Mesendoderm (in vitro differentiated cells): ENCODE measurements at regions not wholly inside any gene's neighbourhood (a gene's known extent, or its start where the extent isn't known, plus 50 kb on each side); places are given as distances from the start of the nearest gene placed in this dataset.
A peak's percentile ranks its signal among the peaks of the same experiment; 100 is the strongest.

Experiments used
- DNase-seq: peaks from one replicate; pipeline ENCODE4 v3.0.0; 2013
- H2AK5ac ChIP-seq: 2 replicates; pipeline ENCODE4 v1.6.1; 2013; ENCODE audit warnings: low read length, inconsistent platforms
- H2BK120ac ChIP-seq: 2 replicates; pipeline ENCODE4 v1.6.1; 2013; ENCODE audit warnings: low read depth, mild to moderate bottlenecking, low read length, moderate library complexity, mixed read lengths
- H2BK15ac ChIP-seq: replicated peaks from 2 replicates; pipeline ENCODE4 v1.6.1; 2013; ENCODE audit warnings: low read depth, mild to moderate bottlenecking, moderate library complexity
- H2BK5ac ChIP-seq: 2 replicates; pipeline ENCODE4 v1.6.1; 2013; ENCODE audit warnings: low read length, inconsistent platforms
- H3K18ac ChIP-seq: 2 replicates; pipeline ENCODE4 v1.6.1; 2013; ENCODE audit warnings: mild to moderate bottlenecking, low read length, mixed read lengths
- H3K23ac ChIP-seq: one replicate; pipeline ENCODE4 v1.6.1; 2013; ENCODE audit warnings: low read length
- H3K27ac ChIP-seq: 2 replicates; pipeline ENCODE4 v1.5.1; 2013; ENCODE audit warnings: low read depth, mild to moderate bottlenecking, inconsistent platforms, low read length, moderate library complexity
- H3K27me3 ChIP-seq: 2 replicates; pipeline ENCODE4 v1.6.1; 2013; ENCODE audit warnings: low read length, control low read depth, mild to moderate bottlenecking, inconsistent platforms; ENCODE audit not compliant: insufficient read depth, poor library complexity
- H3K36me3 ChIP-seq: 2 replicates; pipeline ENCODE4 v1.6.1; 2013; ENCODE audit warnings: low read length, inconsistent platforms; ENCODE audit not compliant: control insufficient read depth, insufficient read depth
- H3K4ac ChIP-seq: one replicate; pipeline ENCODE4 v1.6.1; 2013; ENCODE audit warnings: low read depth, mild to moderate bottlenecking, low read length, moderate library complexity
- H3K4me1 ChIP-seq: 2 replicates; pipeline ENCODE4 v1.6.1; 2013; ENCODE audit warnings: low read depth, low read length, inconsistent platforms; ENCODE audit not compliant: control insufficient read depth
- H3K4me2 ChIP-seq: 2 replicates; pipeline ENCODE4 v1.6.1; 2013; ENCODE audit warnings: low read length
- H3K4me3 ChIP-seq: 2 replicates; pipeline ENCODE4 v1.5.1; 2013; ENCODE audit warnings: mild to moderate bottlenecking, low read length
- H3K56ac ChIP-seq: one replicate; pipeline ENCODE4 v1.6.1; 2013; ENCODE audit warnings: low read length
- H3K79me1 ChIP-seq: 2 replicates; pipeline ENCODE4 v1.6.1; 2013; ENCODE audit warnings: low read length, inconsistent platforms
- H3K79me2 ChIP-seq: 2 replicates; pipeline ENCODE4 v1.6.1; 2013; ENCODE audit warnings: mild to moderate bottlenecking, low read length; ENCODE audit not compliant: control insufficient read depth, insufficient read depth
- H3K9ac ChIP-seq: 2 replicates; pipeline ENCODE4 v1.6.1; 2013; ENCODE audit warnings: low read length, inconsistent platforms
- H4K5ac ChIP-seq: one replicate; pipeline ENCODE4 v1.6.1; 2013; ENCODE audit warnings: low read length
- H4K8ac ChIP-seq: one replicate; pipeline ENCODE4 v1.6.1; 2013; ENCODE audit warnings: low read depth, mild to moderate bottlenecking, control low read depth, low read length, moderate library complexity
- WGBS: extraction: QIAGEN DNeasy Blood & Tissue Kit; methylation state at CpG from one replicate; pipeline ENCODE4 v1.1.7; 2013; ENCODE audit warnings: low lambda C conversion rate, missing lambda C conversion rate; ENCODE audit not compliant: insufficient coverage; ENCODE audit errors: extremely low coverage; 5-methylcytosine and 5-hydroxymethylcytosine counted together

- Histone ChIP-seq H3K18ac (no peak overlapping the region), H3K79me2 (no peaks in the 10 kb centered on the region), H2BK5ac (no peak overlapping the region), H2BK15ac (no peak overlapping the region), H3K4me1 (no peaks in the 10 kb centered on the region), H3K56ac (no peak overlapping the region), H3K4ac (no peak overlapping the region), H3K9ac (no peak overlapping the region), H3K27ac (no peak overlapping the region), H4K5ac (no peak overlapping the region), H4K8ac (no peak overlapping the region), H2AK5ac (no peak overlapping the region), H3K36me3 (no peaks in the 10 kb centered on the region), H3K23ac (no peak overlapping the region), H2BK120ac (no peak overlapping the region), H3K4me3 (no peak overlapping the region), H3K79me1 (no peaks in the 10 kb centered on the region), H3K4me2 (no peak overlapping the region), H3K27me3 (no peaks in the 10 kb centered on the region)
- WGBS, result no CpG with 5 or more reads among the region's 8 CpGs
- DNase-seq, result no peak
Observed at GRCh38 chr6:150800674-150801314, 64.7 kb upstream of the MTHFD1L start.

GRCh38 chr6:150806790-150807189 lies 58.7 kb upstream of the MTHFD1L start:
- H3K4me1 ChIP-seq, result no peaks in the 10 kb centered on the region
- H2AK5ac ChIP-seq, result no peak overlapping the region
- H3K27ac ChIP-seq, result no peak overlapping the region
- no peak overlapping the region for H3K4ac ChIP-seq
- H3K79me2 ChIP-seq, result no peaks in the 10 kb centered on the region
- H3K9ac ChIP-seq, result no peak overlapping the region
- H3K18ac ChIP-seq, result no peak overlapping the region
- H3K4me3 ChIP-seq, result no peak overlapping the region
- no peak overlapping the region for H2BK15ac ChIP-seq
- no peak overlapping the region for H2BK5ac ChIP-seq
- no peak overlapping the region for H3K4me2 ChIP-seq
- no peak overlapping the region for H2BK120ac ChIP-seq
- no peak overlapping the region for H3K23ac ChIP-seq
- H4K5ac ChIP-seq, result no peak overlapping the region
- H3K79me1 ChIP-seq, result no peaks in the 10 kb centered on the region
- no peak overlapping the region for H3K56ac ChIP-seq
- H4K8ac ChIP-seq, result no peak overlapping the region
- H3K27me3 ChIP-seq, result no peaks in the 10 kb centered on the region
- H3K36me3 ChIP-seq, result no peaks in the 10 kb centered on the region
- WGBS, result no CpG with 5 or more reads among the region's 2 CpGs
- DNase-seq, result no peak

- Histone ChIP-seq H3K4me1 (no peaks in the 10 kb centered on the region), H4K5ac (no peak overlapping the region), H3K4me2 (no peak overlapping the region), H3K27ac (no peak overlapping the region), H2AK5ac (no peak overlapping the region), H3K79me1 (no peaks in the 10 kb centered on the region), H3K4me3 (no peak overlapping the region), H3K27me3 (no peaks in the 10 kb centered on the region), H3K9ac (no peak overlapping the region), H4K8ac (no peak overlapping the region), H2BK120ac (no peak overlapping the region), H3K56ac (no peak overlapping the region), H3K18ac (no peak overlapping the region), H3K23ac (no peak overlapping the region), H3K36me3 (no peaks in the 10 kb centered on the region), H3K4ac (no peak overlapping the region), H2BK15ac (no peak overlapping the region), H2BK5ac (no peak overlapping the region), H3K79me2 (no peaks in the 10 kb centered on the region)
- WGBS, result no CpG with 5 or more reads among the region's 9 CpGs
- DNase-seq, result peak; percentile 5
Observed at GRCh38 chr6:150813319-150813992, 52.0 kb upstream of the MTHFD1L start.

- no peak overlapping the region for H2BK15ac ChIP-seq
- no peak overlapping the region for H3K56ac ChIP-seq
- no peak overlapping the region for H3K9ac ChIP-seq
- H4K8ac ChIP-seq, result no peak overlapping the region
- no peak overlapping the region for H4K5ac ChIP-seq
- H3K4me2 ChIP-seq, result no peak overlapping the region
- WGBS, result no CpG with 5 or more reads among the region's 3 CpGs
- no peak overlapping the region for H2BK120ac ChIP-seq
- H3K36me3 ChIP-seq, result no peaks in the 10 kb centered on the region
- H3K27ac ChIP-seq, result no peak overlapping the region
- no peak overlapping the region for H3K18ac ChIP-seq
- H3K23ac ChIP-seq, result no peak overlapping the region
- H2BK5ac ChIP-seq, result no peak overlapping the region
- no peak overlapping the region for H3K4ac ChIP-seq
- no peak for DNase-seq
- no peak overlapping the region for H3K4me3 ChIP-seq
- H3K79me2 ChIP-seq, result no peaks in the 10 kb centered on the region
- no peaks in the 10 kb centered on the region for H3K27me3 ChIP-seq
- H3K79me1 ChIP-seq, result no peaks in the 10 kb centered on the region
- no peaks in the 10 kb centered on the region for H3K4me1 ChIP-seq
- no peak overlapping the region for H2AK5ac ChIP-seq
Observed at GRCh38 chr6:150813993-150814359, 51.5 kb upstream of the MTHFD1L start.
